ENCODE measurements at regions not wholly inside any gene's neighbourhood (a gene's known extent, or its start where the extent isn't known, plus 50 kb on each side); places are given as distances from the start of the nearest gene placed in this dataset.
"Not testable (repeated sequence)": the region's sequence is repeated elsewhere in the genome, so short reads cannot be mapped to it uniquely, and the experiment has no call there.

DNA sequence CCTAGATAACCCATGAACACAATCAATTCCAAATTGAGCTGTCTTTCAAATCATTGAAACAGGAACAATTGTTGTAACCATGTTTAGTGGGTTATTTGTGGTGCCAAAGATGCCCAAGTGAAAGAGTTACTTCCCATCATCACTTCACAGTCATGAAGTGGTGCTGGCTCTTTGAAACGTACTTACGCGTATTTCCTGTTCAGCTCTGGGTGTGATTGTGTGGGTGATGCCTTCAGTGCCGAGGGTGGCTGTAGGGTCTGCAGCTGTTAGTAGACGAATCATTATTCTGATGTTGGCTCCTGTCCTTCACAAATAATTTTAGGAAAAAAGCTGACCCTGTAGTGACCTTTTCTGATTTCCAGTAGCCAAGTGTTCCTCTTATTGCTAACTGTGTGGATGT is 323.1 kb upstream of the KIAA1217 start:
- DNase-seq: no peak

DNA sequence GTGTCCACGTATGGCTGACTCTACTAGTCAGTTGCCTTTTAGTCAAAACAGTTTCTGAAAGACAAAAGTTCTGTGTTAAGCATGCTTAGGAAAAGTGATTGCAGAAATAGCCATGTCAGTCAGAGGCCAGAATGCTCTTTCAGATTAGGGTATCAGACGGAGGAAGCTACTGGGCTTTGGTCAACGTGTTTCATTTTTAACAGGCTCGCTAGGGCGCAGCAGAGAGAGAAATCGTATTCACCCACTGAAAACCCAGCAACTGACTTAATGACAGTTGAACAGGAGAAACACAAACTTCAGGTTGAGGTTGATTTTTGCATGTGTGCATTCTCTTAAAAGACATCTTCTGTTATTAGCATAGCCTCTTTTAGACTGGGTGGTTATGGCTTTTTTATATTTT is 322.6 kb upstream of the KIAA1217 start:
- DNase-seq: no peak

DNA sequence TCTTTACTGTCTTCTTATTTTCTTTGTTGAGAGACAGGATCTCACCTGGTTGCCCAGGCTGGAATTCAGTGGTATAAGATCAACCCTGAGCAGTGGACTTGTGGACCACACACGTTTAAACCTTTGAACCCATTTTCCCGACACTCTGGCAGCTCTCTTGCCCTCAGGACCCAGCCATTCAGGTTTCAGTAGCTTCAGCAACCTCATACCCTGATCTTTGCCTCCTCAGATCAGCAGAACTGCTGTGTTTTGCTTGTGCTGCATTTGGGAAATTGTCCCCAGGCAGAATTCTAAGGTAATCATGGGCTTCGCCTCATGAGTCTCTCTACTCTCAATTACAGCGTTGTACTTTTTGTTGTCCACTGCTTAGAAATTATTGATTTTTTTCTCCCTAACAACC is 317.6 kb upstream of the KIAA1217 start:
- DNase-seq: no peak

DNA sequence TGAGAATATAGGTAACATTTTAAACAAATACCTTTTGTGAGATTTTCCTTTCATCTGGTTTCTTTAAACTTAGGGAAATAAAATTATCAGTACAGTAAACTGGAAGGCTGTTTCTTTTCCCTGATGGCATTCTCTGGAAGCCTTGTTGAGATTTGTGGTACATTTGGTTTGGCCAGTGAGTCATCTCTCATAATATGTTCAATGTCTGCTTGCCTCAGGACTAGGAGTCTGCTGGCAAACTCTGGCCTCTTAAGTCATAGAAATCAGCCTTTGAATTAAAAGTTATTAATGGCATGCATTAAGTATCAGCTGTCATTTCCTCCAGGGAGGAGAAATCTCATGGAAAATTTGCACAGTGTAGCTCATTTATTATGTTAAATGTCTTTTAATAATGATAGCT is 316.6 kb upstream of the KIAA1217 start:
- no peak for DNase-seq

DNA sequence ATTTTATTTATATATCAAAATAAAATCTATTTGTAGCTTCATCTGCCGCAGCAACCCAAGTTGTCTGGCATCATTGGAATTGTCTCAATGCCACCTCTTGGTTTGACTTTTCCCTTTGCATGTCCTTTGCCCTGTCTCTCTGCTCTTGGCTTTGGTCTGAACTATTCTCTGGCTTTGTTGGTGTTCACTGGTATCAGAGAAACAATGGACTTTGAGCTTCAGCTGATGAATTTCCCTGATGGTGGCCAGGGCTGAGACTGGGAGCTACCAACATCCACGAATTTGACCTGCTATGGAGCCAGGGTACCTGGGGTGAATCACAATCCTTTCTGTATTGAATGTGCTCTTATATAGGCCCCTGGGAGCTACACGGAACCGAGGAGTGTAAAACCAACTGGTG is 311.7 kb upstream of the KIAA1217 start:
- no peak for DNase-seq

DNA sequence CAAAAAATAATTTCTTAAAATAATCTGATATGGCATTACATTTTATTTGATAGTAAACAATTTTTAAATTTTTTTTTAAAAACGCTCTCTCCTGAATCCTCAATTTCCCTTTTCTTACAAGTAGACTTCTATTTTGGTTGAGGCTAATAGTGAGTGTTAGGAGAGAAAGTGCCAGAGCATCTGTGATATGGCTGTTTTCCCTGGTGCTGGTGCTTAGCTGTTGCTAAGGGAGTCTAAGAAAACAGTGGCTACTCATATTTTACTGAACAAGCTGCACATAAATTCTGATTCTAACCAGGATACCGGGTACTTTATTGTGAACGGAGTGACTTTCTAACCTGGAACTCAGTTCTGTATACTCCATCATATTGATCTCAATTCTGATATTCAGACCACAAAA is 311.1 kb upstream of the KIAA1217 start:
- DNase-seq: no peak

DNA sequence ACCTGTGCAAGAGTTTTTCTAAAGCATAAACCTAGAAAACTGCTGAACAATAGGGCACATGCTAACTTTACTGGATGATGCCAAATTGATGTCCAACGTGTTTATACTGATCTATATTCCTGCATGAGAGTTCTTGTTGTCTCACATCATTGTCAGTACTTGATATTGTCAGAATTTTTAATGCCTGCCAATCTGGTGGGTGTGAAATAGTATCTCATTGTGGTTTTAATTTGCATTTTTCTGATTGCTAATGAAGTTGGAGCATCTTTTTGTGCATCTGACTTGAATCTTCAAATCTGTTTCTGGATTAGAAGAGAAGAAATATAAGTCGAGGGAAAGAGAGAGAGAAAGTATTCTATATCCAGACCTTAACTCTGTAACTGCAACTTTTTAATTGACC is 309.8 kb upstream of the KIAA1217 start:
- no peak for DNase-seq

DNA sequence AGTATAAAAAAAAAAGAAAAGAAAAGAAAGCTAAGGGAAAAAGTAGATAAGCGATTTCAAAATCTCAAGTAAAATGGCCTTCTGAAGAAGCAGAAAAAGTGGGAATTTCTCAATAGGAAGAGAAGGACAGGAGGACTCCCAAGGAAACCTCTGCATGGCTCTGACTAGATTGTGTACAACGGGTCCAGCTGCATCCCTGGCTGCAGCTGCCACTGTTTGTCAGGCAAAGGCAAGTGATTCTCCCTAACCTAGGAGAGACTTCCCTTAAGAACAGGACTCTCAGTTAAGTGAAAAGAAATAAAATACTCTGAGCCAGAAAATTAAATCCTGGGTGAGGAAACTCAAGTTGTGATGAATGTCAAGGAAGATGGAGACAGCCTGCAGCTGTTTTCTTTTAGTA is 298.6 kb upstream of the KIAA1217 start:
- DNase-seq: no peak

DNA sequence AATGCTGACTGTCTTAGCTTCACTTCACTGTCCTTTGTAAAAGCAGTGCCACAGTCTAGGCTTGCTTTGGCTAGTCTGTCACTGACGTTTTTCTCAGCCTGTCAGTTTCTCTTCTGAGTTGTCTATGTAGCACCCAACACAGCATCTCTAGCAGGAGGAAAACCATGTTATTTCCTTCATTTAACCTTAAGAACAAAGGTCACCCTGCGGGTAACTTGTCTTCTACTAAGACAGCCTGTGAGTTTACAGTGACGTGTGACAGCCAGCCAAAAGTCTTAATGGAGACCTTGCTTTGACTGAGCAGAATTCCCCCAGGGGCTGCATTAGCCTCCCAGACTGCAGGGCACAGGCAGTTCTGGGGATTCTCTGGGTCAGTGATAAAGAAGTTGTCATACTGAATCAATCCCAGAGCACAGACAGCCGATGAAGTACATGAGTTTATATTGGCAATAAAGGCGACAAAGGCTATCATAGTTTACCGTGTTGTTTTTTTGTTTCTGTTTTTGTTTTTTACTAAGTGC is 296.0 kb upstream of the KIAA1217 start:
- no peak for DNase-seq

DNA sequence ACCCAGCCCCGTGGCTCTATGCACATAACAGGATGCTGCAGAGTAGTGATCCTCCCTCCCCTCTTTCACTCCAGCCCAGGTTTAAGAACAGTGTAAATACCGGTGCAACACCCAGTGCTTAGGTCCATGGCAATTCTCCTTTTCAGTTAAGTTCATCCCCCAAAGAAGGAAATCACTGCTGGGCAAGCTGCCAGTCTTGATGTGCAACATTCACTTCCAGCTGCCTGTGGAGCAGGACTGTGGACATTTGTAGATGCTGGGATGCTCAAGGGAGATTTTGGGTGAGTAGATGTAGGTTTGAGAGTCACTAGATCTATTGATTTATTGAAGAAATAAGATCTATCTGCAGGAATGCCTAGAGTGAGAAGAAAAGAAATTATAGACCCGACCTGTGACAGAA is 294.3 kb upstream of the KIAA1217 start:
- no peak for DNase-seq

DNA sequence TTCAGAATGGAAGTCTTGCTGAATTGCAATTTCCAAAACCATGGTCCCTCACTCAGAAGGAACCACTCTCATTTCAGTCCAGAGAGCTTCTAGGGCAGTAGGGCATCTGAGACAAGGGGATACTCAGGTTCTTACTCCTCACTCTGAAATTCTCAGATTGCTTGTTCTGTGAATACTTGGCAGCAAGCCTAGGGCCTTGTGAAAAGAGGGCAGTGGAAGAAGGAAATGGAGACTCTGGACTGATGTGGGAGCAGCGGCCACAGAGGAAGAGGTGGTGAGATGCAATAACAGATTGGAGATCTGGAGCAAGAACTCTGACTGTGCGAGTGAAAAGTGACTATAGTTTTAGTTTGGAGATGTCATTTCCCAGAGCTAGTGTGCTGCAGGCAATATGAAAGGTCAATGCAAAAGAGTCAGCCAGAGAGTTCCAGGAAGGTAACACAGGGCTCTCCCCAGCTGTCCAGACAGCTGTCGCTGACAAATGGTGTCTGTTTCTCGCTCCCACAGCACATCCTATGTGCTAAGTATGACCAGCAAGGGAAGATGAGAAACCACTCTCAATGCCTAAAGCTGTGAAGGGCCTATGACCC is 291.6 kb upstream of the KIAA1217 start:
- no peak for DNase-seq

DNA sequence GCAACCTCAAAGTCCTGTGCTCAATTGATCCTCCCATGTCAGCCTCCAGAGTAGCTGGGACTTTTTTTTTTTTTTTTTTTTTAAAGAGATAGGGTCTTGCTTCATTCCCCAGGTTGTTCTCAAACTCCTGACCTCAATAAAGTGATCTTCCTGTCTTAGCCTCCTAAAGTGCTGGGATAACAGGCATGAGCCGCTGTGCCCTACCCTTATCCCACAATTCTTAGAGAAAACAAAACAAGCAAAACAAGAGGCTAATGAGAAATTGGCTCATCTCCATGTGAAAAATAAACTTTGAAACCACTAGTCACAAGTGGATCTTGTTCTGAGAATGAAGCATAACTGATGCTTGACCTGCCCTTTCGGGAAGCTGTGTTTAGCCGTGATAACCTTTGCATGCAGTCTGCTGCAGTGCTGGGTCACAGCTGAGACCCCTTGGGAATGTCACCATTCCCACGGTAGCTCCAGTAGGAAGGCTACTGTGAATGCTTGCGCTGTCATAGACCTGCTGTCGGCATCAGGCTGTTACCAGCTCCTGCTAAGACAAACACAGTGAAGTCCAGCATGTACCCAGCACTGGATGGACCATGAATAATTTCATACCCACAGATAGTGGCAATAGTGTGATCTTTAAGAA is 290.7 kb upstream of the KIAA1217 start:
- DNase-seq: no peak

DNA sequence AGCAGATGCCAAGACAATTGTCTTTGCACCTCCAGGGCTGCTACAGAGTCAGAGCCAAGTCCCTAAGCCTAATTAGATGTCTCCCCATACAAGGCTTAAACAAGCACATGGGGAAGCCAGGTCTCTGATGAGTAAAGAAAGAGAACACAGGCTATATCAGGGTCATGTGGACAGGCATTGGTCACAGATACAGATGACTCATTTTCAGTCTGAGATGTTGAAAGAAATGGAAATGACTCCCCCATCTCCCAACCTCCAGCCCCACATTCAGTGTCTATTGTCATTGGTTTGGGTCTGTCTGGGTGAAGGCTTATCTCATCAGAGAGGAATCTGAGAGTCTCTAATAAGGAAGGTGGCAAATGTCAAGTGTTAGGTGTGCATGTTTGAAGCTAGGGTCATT is 290.1 kb upstream of the KIAA1217 start:
- DNase-seq: no peak

DNA sequence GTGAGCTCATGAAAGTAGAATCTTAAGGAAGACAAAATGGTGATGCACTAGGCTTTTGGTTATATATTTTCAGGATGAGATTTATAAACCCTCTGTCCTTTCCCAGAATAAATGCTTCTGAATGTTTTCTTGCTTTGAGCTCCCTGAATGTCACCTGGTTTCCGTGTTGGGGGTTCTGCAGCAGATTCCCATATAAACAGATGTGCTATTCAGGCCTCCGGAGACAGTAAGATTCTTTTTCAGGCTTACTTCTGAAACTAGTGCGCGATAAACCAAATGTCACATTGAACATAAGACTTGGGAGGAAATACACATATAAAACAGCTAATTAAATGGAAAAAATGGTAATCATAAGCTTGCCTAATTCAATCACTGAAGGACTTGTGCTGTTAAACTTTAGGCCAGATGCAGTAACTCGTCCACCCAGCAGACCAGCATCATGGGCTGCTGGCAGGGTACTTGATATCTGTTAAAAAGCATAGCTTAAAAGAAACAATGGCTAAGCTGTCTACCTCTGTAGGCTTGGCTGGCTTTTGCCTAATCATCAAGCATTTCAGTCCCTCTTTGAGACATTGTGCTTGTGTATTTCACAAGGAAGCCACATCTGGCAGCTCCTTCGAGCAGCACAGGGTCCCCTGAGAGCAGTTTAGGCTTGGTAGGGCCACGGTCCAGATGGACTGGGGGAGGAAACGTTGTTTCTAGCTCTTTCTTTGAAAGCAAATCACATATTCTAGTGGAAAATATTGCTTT is 281.2 kb upstream of the KIAA1217 start:
- no peak for DNase-seq

DNA sequence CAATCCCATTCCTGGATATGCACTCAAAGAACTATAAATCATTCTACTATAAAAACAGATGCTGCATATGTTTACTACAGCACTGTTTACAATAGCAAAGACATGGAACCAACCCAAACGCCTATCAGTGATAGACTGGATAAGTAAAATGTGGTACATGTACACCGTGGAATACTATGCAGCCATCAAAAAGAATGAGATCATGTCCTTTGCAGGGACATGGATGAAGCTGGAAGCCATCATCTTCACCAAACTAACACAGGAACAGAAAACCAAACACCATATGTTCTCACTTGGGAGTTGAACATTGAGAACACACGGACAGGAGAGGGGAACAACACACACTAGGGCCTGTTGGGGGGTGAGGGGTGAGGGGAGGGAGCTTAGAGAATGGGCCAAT is 274.9 kb upstream of the KIAA1217 start:
- DNase-seq: not testable (repeated sequence)

DNA sequence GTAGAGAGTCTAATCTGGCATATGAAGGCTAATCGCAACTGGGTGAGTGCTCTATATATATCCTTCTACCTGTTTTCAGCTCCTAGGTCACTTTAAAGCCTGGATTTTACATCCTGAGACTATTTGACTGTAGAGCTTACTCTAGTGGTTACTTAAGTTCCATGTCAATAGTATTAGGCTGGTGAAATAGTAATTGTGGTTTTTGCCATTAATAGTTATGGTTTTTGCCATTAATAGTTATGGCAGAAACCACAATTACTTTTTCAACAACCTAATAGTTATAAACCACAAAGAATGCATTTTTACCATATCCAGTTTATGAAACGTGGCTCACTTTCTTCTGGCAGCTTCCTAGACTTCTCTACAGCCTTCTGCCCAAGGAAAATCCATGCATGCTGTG is 263.1 kb upstream of the KIAA1217 start:
- no peak for DNase-seq

DNA sequence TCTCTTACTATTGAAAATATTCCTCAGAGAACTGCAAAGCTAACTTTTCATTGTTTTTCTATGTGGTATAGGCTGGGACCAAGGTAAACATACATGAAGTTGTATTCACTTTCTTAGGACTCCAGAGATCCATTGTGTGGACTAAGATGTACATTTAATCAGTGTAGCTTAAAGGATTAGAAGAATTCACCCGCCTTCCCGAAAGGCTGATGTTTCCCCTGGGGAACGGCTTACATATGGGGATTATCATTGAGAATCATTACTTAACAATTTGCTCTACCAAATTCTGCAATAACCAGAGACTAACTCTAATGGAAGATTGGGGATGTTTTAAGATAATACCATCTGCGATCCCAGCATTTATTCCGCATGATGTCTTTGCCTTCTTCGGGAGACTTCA is 257.1 kb upstream of the KIAA1217 start:
- DNase-seq: no peak

DNA sequence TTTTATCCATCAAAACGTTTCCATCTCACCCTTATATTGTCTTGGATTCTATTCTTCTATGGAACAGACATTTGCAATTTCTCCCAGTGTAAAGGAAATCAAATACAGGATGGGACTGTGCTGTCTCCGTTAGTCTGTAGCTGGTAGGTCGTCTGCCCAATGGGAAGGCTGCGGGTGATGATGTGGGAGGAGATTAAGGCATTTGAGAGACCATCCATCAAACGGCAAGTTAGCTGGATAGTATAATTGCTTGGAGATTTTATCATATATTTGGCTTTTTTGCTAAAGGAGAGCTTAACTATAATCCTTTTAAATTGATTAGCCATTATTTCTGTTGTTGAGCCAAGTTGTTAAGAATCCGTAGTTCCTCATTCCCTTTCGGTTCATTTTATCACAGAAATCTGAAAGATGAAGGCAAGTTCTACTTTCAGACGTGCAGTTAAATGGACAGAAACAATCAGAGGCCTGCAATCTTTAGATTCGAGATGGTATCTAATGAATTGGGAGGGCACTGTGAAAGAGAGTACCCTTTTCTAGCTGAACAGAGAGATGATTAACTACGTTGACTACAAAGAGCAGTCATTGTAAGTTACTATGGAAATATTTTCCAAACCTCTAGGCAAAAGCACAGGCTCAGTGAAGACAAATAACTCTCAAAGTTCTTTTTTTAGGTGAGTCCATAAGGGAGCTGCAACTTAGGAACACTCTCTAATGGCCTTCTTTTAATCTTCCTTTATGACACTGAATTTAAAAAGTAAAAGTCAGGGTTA is 253.3 kb upstream of the KIAA1217 start:
- no peak for DNase-seq

DNA sequence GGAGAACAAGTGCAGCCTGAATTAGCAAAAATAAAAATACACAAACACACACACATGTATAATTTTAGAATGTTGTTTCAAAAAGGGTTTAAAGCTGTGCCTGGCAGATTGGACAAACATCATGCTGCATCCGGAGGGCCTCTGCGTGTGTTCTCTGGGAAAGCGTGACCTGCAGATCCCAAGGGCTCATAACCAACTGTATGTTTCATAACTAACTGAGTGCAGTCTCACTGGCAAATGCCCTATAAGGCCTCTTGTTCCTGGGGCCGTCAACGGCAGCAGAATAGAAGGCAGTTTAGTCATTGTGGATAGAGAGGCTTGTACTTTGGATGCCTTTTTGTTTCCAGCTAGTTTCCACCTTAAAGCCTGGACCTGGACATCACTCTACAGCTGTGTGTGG is 243.8 kb upstream of the KIAA1217 start:
- no peak for DNase-seq

DNA sequence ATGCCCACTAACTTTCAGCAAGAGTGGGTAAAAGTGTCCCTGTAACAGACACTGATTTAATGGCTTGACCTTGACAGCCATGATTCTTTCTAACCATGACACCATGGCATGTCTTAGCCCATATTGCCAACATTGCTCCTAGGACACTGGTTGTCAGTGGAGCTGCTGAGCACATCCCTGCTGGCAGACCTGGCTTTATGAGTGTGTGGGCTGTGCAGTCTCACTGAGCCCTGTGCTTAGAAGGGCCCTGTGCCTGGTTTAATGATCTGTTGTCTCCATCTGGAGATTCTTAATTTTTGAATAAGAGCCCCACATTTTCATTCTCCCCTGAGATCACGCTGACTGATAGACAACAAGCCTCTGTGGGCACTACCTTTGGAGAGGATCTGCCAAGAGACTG is 243.1 kb upstream of the KIAA1217 start:
- DNase-seq: no peak

DNA sequence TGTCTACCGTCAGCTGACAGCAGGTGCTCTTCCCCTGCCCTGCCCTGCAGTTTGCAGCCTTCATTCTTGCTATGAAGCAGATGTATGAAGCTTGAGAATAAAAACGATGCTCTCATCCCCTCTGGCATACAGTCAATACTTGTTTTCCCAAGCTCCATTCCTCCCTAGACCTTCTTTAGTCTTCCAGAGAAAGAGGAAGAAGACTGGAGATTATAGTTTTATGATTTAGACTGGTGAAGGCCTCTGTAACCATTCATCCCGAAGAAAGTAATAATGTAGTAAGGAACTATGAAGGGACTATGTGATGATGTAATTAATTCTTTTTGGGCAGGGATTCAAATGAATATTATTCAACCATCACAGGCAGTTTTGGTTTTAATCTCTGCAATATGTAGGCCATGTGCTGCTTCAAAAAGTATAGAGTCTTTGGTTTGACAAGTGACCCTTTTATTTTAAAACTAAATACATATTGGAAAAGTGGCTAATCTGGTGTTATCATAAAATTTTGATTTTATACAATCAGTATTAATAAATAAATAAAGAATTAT is 242.4 kb upstream of the KIAA1217 start:
- DNase-seq: no peak

DNA sequence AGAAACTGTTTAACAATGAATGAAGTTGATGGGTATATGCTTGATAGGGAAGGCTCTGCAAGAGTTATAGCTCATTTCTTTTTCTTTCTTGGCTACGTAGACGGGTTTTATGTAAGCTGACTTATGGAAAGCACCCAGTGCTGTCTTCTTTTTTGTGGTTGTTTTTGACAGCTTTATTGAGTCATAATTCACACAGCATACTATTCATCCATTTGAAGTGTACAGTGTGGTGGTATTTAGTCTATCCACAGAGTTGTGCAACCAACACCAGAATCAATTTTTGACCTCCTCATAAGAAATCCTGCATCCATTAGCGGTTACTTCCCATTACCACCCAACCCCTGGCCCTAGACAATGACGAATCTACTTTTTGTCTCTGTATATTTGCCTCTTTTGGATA is 240.6 kb upstream of the KIAA1217 start:
- DNase-seq: no peak

DNA sequence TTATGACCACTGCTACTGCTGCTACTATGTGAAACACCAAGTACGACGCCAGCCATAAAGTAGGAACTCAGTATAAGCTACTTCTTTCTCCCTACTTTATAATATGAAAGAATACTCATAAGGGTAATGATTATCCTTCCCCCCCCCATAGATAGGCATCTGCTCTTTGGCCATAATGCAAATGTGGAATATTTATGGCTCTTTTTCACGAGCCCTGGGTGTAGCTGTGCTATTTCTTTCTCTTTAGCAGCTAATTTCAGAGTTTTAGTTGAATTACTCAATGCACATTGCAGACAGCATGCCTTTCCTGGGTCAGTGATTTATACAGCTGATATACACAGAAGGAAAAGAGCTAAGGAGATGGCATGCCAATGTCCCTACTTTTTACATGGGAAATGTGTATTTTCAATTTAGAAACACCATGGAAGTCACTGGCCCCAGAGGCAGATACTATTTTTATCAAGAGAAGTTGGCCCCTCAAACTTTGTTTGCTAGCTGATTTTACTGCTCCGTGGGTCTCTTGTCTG is 234.1 kb upstream of the KIAA1217 start:
- no peak for DNase-seq
